SU-DHL-6 (cell line): ENCODE measurements at regions not wholly inside any gene's neighbourhood (a gene's known extent, or its start where the extent isn't known, plus 50 kb on each side); places are given as distances from the start of the nearest gene placed in this dataset.

ENCODE experiments used
- H2AFZ ChIP-seq: fragments of 200-600 bp; sonication (generic); 2 replicates; pipeline ENCODE4 v1.6.1; 2014; ENCODE audit warnings: low read depth, mild to moderate bottlenecking, moderate library complexity, mixed read lengths, antibody characterized with exemption, low read length; ENCODE audit not compliant: severe bottlenecking
- H3F3A ChIP-seq: fragments of 200-600 bp; shearing (Covaris generic); 2 replicates; pipeline ENCODE4 v1.6.0; 2016; ENCODE audit warnings: antibody characterized with exemption, mild to moderate bottlenecking; ENCODE audit not compliant: insufficient read depth
- H3K27ac ChIP-seq: fragments of 200-600 bp; sonication (generic); 2 replicates; pipeline ENCODE4 v1.5.1; 2016; ENCODE audit warnings: low read depth, mild to moderate bottlenecking, low read length, moderate library complexity, mixed read lengths
- H3K27me3 ChIP-seq: fragments of 200-600 bp; sonication (generic), shearing (Covaris generic); 2 replicates; pipeline ENCODE4 v1.6.0; 2014; ENCODE audit warnings: mild to moderate bottlenecking, low read length
- H3K36me3 ChIP-seq: fragments of 200-600 bp; sonication (generic); 2 replicates; pipeline ENCODE4 v1.6.1; 2014; ENCODE audit warnings: mild to moderate bottlenecking, low read length, mixed read lengths
- H3K4me2 ChIP-seq: fragments of 300-600, 200-600 bp; shearing (Covaris generic), sonication (generic); 2 replicates; pipeline ENCODE4 v1.6.0; 2014; ENCODE audit warnings: low read length, low read depth, mild to moderate bottlenecking; ENCODE audit not compliant: poor library complexity, severe bottlenecking
- H3K4me3 ChIP-seq: fragments of 200-600 bp; sonication (generic); 2 replicates; pipeline ENCODE4 v1.5.1; 2014; ENCODE audit warnings: antibody characterized with exemption, low read length, mild to moderate bottlenecking, mixed read lengths; ENCODE audit not compliant: insufficient read depth, poor library complexity, severe bottlenecking
- H3K79me2 ChIP-seq: fragments of 200-600 bp; sonication (generic); 2 replicates; pipeline ENCODE4 v1.6.1; 2014; ENCODE audit warnings: mild to moderate bottlenecking, low read length, moderate library complexity; ENCODE audit not compliant: insufficient read depth
- H3K9ac ChIP-seq: fragments of 200-600 bp; sonication (generic); 2 replicates; pipeline ENCODE4 v1.7.0; 2014; ENCODE audit warnings: mild to moderate bottlenecking, low read length
- H3K9me2 ChIP-seq: fragments of 200-600 bp; sonication (generic); replicated peaks from 2 replicates; pipeline ENCODE4 v1.6.1; 2014; ENCODE audit warnings: low read length; ENCODE audit not compliant: insufficient read depth
- H3K9me3 ChIP-seq: fragments of 200-600 bp; sonication (generic); 2 replicates; pipeline ENCODE4 v1.6.1; 2014; ENCODE audit warnings: low read length, mixed read lengths; ENCODE audit not compliant: insufficient read depth
- H4K20me1 ChIP-seq: fragments of 200-600 bp; sonication (generic); 2 replicates; pipeline ENCODE4 v1.6.1; 2014; ENCODE audit warnings: low read depth, mild to moderate bottlenecking, antibody characterized with exemption, low read length, moderate library complexity, mixed read lengths
- EZH2phosphoT487 ChIP-seq: fragments of 200-600 bp; sonication (generic), shearing (Covaris generic); conservative IDR thresholded peaks from 2 replicates; pipeline ENCODE4 v1.6.1; 2018; ENCODE audit warnings: mild to moderate bottlenecking, antibody characterized with exemption, low read length, moderate library complexity, mixed read lengths
- TF ChIP-seq, protein P1 (sequence below): fragments of 200-600 bp; sonication (generic); IDR thresholded peaks from one replicate; pipeline ENCODE4 v1.5.1; 2017; ENCODE audit warnings: antibody characterized with exemption, mild to moderate bottlenecking, low read length, moderate library complexity; ENCODE audit not compliant: insufficient read depth, poor library complexity, severe bottlenecking

DNA sequence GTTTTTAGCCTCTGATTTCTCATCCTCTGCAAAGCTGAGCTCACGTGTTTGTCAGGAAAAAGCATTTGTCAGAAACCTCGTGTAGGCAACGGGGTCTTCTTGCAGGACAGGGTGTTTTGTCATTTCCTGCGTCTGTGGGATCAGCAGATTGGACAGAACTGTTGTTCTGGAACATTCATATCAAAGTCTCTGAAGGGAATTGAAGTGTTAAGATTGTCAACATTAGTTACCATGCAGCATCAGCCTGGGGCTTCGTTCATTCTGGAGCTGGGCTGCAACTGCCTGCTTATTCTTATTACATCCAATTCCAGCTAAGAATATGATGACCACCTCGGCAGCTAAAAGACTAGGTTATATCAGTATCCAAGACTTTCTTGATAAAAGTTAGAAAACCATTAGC, 71.0 kb upstream of the RALGAPA2 start:
- Histone ChIP-seq H2AFZ (no peak overlapping the region), H3K79me2 (no peaks in the 10 kb centered on the region), H3K9ac (no peak overlapping the region), H3F3A (no peaks in the 10 kb centered on the region), H3K27me3 (peaks cover 4% of the 10 kb centered on the region; the same call in 1 of the 2 replicates), H4K20me1 (no peaks in the 10 kb centered on the region), H3K9me3 (no peaks in the 10 kb centered on the region), H3K9me2 (no peaks in the 10 kb centered on the region), H3K27ac (no peak overlapping the region), H3K4me2 (no peak overlapping the region), H3K36me3 (no peaks in the 10 kb centered on the region), H3K4me3 (no peak overlapping the region)
- TF ChIP-seq, protein P1, sequence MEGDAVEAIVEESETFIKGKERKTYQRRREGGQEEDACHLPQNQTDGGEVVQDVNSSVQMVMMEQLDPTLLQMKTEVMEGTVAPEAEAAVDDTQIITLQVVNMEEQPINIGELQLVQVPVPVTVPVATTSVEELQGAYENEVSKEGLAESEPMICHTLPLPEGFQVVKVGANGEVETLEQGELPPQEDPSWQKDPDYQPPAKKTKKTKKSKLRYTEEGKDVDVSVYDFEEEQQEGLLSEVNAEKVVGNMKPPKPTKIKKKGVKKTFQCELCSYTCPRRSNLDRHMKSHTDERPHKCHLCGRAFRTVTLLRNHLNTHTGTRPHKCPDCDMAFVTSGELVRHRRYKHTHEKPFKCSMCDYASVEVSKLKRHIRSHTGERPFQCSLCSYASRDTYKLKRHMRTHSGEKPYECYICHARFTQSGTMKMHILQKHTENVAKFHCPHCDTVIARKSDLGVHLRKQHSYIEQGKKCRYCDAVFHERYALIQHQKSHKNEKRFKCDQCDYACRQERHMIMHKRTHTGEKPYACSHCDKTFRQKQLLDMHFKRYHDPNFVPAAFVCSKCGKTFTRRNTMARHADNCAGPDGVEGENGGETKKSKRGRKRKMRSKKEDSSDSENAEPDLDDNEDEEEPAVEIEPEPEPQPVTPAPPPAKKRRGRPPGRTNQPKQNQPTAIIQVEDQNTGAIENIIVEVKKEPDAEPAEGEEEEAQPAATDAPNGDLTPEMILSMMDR = no peak
- TF ChIP-seq EZH2phosphoT487 = no peak

GRCh38 chr20:20782755-20783154, 70.3 kb upstream of the RALGAPA2 start:
- no peaks in the 10 kb centered on the region for H3K79me2 ChIP-seq
- H3K9me3 ChIP-seq = no peaks in the 10 kb centered on the region
- TF ChIP-seq, protein P1 = no peak
- no peak for TF ChIP-seq EZH2phosphoT487
- H3K9ac ChIP-seq = no peak overlapping the region
- H4K20me1 ChIP-seq = no peaks in the 10 kb centered on the region
- no peak overlapping the region for H3K4me2 ChIP-seq
- no peaks in the 10 kb centered on the region for H3F3A ChIP-seq
- no peak overlapping the region for H3K4me3 ChIP-seq
- H3K27me3 ChIP-seq = peaks cover 4% of the 10 kb centered on the region; the same call in 1 of the 2 replicates
- no peaks in the 10 kb centered on the region for H3K9me2 ChIP-seq
- H3K27ac ChIP-seq = no peak overlapping the region
- H3K36me3 ChIP-seq = no peaks in the 10 kb centered on the region
- H2AFZ ChIP-seq = no peak overlapping the region

- H3K9me2 ChIP-seq = no peaks in the 10 kb centered on the region
- H2AFZ ChIP-seq = no peak overlapping the region
- no peak overlapping the region for H3K9ac ChIP-seq
- TF ChIP-seq, protein P1 = no peak
- no peak for TF ChIP-seq EZH2phosphoT487
- H4K20me1 ChIP-seq = no peaks in the 10 kb centered on the region
- no peaks in the 10 kb centered on the region for H3K27me3 ChIP-seq
- H3K36me3 ChIP-seq = no peaks in the 10 kb centered on the region
- H3F3A ChIP-seq = no peaks in the 10 kb centered on the region
- no peaks in the 10 kb centered on the region for H3K9me3 ChIP-seq
- H3K4me2 ChIP-seq = no peak overlapping the region
- H3K4me3 ChIP-seq = no peak overlapping the region
- H3K79me2 ChIP-seq = no peaks in the 10 kb centered on the region
- H3K27ac ChIP-seq = no peak overlapping the region
Observed at GRCh38 chr20:20782231-20782630, 69.8 kb upstream of the RALGAPA2 start.
